Hematopoietic multipotent progenitor cell treated with erythropoietin and hydrocortisone succinate and interleukin-3 and kit ligand, for 6 days (in vitro differentiated cells): ENCODE measurements at regions not wholly inside any gene's neighbourhood (a gene's known extent, or its start where the extent isn't known, plus 50 kb on each side); places are given as distances from the start of the nearest gene placed in this dataset.
"Not testable (repeated sequence)": the region's sequence is repeated elsewhere in the genome, so short reads cannot be mapped to it uniquely, and the experiment has no call there.

Experiments used
- DNase-seq: peaks from one replicate; pipeline ENCODE4 v3.0.0-alpha.2; 2015

DNA sequence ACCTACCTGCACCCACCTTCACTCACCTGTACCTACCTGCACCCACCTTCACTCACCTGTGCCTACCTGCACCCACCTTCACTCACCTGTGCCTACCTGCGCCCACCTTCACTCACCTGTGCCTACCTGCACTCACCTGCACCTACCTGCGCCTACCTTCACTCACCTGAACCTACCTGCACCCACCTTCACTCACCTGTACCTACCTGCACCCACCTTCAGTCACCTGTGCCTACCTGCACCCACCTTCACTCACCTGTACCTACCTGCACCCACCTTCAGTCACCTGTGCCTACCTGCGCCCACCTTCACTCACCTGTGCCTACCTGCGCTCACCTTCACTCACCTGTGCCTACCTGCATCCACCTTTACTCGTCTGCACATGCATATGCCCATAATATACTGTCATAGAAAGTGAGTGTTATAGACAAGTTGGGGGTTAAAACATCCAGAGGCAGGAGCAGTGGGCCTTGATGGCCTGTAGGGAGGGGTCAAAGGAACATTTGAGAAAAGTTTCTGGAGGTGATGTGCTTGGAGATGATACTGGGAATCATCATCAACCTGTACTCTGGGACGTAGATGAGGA lies 232.9 kb upstream of the ZFP64 start:
- DNase-seq: not testable (repeated sequence)

DNA sequence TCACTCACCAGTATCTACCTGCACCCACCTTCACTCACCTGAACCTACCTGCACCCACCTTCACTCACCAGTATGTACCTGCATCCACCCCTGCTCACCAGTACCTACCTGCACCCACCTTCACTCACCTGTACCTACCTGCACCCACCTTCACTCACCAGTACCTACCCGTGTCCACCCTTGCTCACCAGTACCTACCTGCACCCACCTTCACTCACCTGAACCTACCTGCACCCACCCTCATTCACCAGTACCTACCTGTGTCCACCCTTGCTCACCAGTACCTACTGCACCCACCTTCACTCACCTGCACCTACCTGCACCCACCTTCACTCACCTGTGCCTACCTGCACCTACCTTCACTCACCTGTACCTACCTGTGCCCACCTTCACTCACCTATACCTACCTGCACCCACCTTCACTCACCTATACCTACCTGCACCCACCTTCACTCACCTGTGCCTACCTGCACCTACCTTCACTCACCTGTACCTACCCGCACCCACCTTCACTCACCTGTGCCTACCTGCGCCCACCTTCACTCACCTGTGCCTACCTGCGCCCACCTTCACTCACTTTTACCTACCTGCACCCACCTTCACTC lies 232.1 kb upstream of the ZFP64 start:
- not testable (repeated sequence) for DNase-seq

DNA sequence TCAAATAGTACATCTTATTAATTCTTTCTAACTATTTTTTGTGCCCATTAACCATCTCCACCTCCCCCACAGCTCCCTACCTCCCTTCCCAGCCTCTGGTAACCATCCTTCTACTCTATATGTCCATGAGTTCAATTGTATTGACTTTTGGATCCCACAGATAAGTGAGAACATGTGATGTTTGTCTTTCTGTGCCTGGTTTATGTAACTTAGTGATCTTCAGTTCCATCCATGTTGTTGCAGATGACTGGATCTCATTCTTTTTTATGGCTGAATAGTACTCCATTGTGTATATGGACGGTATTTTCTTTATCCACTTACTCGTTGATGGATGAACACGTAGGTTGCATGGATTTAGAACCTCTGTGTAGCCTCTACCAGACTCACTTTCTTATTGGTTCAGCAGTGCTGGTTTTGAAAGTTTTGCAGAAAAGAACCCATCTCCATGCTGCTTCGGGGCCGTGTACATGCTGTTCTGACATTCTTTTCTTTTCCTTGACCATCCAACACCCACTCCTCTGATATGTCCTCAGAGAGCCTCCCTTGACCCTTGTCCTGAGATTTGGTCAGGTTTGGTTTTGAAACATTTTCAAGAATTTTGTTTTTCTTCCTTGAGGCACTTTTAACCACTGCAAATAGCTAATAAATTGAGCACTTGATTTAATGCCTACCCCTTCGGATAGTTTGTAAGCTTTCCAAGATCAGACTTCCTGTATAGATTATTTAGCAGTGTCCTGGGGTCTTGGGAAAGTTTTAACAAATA lies 231.2 kb upstream of the ZFP64 start:
- DNase-seq: no peak

DNA sequence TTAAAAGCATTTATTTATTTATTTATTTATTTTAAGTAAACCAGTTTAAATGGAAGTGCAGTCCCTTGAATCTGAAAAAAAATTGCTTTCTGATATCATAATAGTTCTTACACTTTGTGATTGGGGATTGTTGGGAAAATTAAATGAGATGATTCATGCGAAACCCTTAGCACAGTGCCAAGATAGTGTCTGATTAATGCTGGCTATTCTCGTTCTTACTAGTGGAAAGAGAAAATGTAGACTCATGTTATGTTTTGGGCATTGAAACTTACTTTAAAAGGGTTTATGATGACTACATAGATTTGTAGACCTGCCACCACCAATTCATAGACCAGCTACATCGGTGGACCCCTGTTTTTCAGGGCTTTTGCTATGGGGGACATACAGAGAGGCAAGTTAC lies 229.2 kb upstream of the ZFP64 start:
- no peak for DNase-seq

DNA sequence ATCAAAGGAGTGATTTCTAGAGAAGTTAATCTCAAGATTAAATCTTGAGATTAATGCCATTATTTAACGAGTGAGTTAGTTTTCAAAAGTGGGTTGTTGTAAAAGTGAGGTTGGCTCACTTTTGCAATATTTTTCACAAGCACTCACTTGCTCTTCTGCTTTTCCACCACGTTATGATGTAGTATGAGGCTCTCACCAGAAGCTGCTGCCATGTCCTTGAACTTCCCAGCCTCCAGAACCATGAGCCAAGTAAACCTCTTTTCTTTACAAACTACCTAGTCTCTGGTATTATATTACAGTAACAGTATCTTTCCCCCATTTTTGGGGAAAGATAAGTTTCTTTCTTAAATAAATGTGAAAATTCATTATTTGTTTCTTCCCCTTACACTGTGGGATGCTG lies 227.6 kb upstream of the ZFP64 start:
- no peak for DNase-seq

DNA sequence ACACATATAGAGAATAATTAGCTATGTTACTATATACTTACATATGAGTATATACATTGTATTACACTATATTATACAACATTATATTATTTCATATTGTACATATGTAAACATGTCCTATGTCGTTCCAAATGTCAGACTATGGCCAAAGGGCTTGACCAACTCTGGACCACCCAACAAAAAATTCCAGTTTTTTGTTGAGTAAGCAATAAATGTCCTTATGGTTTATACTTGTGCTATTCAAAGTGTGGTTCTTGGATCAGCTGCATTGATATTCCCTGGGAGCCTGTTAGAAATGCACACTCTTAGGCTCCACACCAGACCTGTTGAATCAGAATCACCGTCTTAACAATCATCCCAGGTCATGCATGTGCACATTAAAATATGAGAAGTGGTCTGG lies 225.4 kb upstream of the ZFP64 start:
- DNase-seq: no peak

DNA sequence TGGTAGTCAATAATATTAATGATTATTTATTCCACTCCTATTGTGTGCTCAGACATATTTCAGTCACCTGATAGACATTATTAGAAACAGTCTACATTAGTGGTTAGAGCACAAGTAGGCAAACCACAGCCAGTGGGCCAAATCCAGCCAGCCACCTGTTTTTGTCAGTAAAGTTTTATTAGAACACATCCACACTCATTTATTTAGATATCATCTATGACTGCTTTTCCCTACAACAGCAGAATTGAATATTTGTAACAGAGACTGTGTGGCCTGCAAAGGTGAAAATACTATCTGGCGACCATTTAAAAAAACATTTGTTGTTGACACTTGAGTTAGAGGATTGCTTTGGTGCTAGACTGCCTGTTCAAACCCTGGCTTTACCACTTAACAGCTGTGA lies 220.0 kb upstream of the ZFP64 start:
- no peak for DNase-seq

DNA sequence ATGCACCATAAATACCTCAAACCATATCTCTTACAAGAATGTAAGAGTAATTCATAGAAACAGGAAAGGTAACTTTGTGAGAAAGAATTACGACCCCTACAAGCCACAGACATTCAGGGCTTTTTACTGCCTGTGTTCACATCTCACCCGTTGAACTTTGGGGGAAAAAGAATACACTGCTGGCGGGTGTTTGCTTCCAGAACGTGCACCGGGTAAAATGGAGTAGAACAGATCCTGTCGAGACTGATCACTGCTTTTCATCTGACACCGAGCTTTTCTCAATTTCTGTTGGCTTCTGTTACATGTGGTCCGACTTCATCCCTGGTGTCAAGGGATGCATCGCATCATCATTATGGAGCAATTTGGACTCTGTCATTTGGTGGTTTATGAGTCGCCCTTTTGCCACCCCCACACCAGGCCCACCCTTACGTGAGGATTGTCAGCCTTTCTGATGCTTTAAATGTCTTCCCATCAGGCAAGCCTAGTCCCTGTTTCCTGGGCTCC lies 219.2 kb upstream of the ZFP64 start:
- no peak for DNase-seq

DNA sequence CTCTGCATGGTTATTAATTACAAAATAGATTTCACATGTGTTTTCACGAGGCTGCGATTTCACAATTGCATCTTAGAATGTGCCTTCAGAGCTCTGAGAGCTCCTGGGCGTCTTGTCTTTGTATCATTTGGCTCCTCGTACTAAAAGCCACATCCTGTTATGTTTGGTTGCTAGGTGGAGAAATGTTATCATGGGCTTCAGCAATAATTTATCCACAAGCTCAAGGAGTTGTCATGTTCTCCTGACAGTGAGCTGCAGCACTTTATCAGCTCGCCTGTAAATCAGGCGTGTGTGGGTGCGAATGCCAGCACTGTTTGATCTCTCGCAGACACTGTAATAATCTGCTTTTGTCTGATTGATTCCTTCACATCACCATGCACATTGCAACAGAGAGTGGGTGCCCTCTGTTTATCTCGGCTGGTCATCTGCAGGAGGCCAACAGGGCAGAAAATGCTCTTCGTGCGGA lies 218.6 kb upstream of the ZFP64 start:
- peak; percentile 42 for DNase-seq

DNA sequence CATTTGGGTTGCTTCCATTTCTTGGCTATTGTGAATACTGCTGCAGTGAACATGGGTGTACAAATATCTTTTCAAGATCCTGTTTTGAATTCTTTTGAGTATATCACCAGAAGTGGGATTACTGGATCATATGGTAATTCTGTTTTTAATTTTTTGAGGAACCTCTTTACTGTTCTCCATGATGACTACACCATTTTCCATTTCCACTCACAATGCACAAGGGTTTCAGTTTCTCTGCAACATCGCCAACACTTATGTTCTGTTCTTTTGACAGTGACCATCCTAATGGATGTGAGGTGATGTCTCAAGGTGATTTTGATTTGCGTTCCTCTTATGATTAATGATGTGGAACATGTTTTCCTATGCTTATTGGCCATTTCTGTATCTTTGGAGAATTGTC lies 214.4 kb upstream of the ZFP64 start:
- DNase-seq: no peak

DNA sequence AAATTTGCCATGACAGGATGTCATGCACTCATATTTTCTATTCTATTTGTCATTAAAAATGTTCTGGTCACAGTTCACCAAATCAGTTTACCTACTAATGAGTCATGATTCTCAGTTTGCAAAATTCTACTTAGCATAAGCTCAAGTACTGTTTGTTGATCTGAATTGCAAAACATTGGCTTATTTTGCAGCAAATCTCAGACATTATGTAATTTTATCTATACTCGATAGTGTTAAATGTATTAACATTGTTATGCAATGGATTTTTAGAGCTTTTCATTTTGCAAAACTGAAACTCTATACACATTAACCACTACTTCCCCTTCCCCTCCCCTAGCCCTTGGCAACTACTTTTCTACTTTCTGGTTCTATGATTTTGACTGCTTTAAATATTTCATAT lies 213.8 kb upstream of the ZFP64 start:
- peak; percentile 3 for DNase-seq

DNA sequence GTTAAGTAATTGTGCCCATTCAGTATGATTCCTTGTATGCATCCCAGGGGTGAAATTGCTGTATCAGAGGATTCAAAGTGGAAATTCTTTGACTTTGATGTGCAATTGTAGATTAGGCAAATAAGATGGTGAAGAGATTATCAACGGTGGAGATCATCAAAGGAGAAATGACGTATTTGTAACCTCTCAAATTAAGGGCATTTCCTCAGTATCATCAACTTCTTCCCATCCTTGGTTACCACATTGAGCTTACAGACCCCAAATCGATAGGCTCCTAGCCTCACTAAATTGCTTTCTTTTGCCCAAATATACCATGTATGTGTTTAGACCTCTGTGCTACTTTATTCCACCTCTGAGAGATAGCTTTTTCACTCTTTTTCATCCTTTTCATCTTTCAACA lies 213.1 kb upstream of the ZFP64 start:
- DNase-seq: no peak

DNA sequence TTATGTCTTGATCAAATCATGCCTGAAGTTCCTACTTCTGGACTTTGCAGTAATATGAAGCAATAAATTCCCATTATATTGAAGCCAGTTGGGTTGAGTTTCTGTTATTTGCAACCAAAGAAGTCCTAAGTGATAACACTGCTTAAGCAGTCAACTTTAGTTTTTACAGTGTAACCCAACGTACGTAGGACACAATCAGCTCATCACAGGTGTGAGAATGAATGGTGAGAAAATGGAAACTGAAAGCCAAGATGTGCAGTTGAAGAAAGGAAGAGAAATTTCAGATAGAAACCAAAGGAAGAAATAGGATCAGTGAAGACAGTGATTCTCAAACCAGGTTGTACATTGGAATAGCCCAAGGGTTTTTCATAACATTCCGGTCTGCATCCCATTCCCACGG lies 211.4 kb upstream of the ZFP64 start:
- no peak for DNase-seq

DNA sequence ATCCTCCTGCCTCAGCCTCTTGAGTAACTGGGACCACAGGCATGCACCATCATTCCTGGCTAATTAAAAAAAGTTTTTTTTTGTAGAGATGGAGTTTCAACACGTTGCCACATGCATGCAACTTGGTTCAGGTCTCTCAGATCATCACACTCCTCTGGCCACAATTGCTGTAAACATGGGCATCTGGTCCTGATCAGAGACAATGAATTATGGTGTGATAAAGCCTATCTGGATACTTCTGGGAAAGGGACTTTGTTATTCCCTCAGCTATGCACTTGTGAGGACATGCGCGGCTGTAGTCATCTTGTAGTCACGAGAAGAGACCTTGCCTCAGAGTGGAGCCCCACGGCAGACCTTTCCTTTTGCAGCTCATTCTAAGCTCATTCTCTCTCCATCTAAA lies 210.9 kb upstream of the ZFP64 start:
- DNase-seq: no peak

DNA sequence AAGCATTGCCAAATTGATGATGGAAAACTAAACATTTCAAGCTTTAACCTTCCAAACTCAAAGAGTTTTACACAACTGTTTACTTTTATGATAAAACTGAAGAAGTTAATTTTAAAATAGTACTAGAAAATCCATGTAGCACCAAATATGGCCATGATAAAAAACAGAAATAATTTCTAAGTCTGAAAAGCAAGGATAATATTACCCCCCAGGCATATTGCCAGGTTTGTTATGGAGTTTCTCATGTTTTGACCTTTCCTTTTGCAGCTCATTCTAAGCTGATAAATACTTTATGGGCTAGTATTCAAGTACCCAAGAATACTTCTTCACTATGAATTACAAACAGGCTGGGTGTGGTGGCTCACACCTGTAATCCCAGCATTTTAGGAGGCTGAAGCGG lies 209.9 kb upstream of the ZFP64 start:
- DNase-seq: no peak

DNA sequence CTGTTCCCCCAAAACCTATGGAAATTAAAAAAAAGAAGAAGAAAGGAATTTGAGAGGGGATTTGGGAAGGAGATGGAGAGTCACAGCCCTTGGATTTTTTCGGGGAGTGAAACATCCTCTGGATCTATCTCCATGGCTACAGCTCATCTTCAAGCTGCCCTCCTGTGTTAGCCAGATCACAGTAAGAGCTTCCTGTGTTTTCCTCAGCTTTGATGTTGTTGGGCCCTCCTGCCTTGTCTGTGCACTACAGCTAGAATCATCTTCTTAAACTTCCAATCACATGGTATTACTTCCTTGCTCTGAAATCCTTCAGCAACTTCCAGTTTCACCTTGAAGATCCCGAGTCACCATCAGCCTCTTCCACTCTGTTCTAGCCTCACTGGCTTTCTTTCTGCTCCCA lies 207.8 kb upstream of the ZFP64 start:
- no peak for DNase-seq

DNA sequence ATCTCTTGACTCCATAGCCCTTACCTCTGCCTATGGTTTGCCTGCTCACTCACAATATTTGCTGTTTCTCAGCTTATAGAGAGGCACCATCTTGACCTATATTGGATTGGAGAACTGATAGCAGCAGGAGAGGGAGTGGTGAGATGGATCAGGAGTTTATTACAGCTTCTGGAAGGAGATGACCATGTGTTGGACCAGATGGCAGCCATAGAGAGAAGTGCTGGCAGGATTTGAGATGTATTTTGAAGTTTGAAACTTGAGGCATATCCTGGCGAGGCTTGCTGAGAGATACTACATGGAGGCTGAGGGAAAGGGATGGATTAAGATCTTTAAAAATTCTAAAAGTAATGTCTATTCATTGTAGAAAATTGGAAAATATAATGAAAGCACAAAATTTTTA lies 198.0 kb upstream of the ZFP64 start:
- no peak for DNase-seq

DNA sequence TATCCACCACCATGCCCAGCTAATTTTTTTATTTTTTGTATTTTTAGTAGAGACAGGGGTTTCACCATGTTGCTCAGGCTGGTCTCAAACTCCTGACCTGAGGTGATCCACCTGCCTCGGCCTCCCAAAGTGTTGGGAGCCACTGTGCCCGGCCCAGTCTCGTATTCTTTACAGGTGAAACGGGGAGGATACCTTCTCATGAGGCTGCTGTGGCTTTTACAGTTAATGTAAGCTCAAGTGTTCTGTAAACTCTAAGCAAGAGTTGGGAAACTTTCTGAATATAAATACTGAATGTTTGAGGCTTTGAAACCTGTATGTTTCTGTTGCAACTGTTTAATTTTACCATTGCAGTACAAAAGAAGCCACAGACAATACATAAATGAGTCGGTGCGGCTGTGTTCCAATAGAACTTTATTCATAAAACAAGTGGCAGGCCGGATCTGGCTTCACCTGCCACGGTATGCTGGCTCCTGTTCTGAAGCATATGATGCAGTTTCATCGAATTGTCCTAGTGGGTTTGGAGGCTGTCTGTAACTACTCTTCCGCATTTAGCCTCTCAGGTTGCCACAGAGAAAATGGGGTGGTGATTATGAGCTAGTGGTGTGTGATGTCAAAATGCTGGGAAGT lies 192.5 kb upstream of the ZFP64 start:
- no peak for DNase-seq

DNA sequence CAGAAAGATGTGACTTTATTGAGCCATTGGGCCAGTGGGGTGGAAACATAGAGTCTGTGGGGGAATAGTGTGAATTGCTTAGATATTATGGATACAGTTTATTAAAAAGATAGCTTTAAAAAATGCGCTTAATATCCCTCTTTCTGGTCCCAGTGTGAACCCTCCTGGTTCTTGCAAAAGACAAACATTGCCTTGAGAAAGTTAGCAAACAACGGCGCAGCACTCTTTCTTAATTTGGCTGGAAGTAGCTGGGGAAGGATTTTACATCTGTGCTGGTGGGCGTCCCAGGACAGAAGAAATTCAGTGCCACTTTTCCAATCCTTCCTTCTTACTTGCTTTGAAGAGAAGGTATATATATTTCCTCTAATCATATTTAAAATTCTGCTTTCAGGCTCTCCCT lies 191.4 kb upstream of the ZFP64 start:
- DNase-seq: no peak

DNA sequence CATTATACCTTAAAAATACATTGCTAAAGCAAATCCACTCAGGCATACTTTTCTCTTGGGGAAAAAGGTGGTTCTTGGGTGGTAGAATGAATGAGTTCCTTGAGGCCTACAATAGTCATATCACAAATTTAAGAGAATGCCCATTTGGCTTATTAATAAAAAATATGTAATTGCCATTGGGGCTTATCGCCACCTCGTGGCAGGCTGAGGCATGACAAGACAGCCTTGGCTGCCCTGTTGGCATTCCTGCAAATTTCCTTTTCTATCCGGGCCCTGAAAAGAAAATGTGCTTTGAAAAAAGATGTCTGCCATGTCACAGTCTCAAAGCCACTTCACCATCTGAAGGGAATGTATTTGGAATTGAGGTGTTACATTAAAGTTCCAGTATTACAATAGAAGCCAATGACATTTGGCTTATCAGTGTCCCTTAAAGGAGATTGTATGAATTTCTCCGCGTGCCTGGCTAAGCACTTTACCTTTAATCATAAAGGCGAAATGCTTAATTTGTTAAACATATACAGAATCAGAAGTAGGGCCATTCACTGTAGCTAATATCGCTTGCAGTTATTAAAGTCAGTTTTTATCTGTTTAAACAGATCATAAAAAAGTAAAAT lies 188.3 kb upstream of the ZFP64 start:
- DNase-seq: peak; percentile 31

DNA sequence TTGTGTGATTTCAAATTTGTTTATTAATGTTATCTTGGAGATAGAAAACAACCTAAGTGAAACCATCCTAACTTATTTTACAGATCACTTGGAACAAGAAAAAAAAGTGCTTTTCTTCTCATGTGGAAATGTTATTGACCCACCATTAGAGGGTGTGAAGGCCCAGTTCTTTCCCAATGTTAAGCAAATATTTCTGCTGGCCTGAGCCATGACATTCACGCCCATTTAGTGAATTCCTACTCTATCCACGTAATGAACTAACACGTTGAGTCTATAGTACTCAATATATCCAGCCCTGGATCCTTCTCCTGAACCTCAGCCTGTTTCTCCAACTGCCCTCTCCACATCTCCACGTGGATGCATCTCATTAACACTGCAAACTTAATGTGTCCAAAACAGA lies 180.6 kb upstream of the ZFP64 start:
- DNase-seq: no peak

DNA sequence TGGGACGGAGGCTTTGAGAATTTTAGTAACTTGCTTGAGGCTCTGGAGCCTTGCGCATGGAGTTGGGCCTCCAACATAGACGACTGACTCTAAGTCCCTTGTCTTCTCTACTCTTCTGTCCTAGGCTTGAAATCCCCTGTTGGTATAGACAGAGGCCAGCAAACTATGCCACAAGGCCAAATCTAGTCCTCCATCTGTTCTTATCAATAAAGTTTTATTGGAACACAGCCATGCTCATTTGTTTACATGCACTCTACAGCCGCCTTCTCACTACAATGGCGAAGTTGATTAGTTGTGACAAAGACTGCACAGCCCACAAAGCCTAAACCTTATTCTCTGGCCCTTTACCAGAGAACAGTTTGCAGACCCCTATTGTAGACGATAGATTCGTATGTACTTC lies 174.1 kb upstream of the ZFP64 start:
- no peak for DNase-seq

DNA sequence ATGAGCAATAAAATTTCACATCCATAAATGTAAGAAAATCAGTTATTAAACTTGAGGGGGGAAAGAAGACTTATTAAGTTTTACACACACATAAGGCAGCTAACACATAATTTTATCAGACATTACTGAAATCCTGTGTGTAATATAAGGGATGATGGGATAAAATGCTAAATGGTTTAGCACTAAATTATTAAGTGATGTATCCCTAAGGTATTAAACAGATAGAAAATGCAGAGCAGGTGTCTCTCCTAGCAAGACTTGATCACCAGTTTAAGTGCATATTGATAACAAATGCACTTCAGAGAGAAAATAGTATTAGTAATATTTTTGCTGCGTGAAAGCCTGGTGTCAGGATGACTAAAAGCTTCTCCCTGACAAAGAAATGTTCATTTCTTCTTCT lies 172.8 kb upstream of the ZFP64 start:
- DNase-seq: no peak
